GM21526 (cell line): ENCODE measurements at regions not wholly inside any gene's neighbourhood (a gene's known extent, or its start where the extent isn't known, plus 50 kb on each side); places are given as distances from the start of the nearest gene placed in this dataset.

Experiments used
- ATAC-seq: cut with Tn5 transposase; IDR thresholded peaks from one replicate; pipeline ENCODE4 v1.9.1; 2021; ENCODE audit warnings: moderate library complexity; ENCODE audit not compliant: unreplicated experiment, low FRiP score

DNA sequence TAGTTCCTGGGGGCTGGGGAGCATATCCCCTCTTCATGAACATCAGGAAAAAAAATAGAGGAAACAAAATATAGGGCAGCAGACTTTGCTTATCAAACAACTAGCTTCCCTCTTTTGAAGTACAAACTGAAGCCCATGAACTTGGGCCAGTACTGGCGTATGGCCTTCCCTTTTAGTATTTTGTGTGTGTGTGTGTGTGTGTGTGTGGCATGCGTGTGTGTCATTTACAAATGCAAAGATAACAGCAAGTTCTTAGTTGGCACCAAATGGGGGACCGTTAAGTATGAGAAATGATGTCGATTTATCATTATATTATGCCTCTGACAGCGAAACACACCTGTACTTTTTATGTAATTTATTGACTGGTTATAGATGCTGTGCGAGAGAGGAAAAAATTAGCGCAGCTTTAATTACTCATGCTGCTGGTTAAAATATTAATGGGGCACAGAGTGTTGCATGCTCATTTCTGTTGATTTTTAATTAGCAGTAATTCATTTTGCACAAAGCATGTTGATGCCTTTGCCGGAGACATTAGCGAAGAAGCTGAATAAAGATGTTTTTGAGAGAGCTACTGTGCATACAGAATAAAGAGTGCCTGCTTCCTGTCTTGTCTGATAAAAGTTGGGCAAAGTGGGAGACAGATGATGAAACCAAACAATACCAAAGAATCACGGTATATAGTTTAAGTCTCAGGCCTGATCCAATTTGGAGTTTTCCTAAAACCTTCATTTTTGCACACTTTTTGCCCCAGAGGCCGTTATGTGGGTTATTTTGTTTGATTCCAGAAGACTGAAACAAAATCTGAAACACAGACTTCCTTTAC lies 297.1 kb downstream of the SATB1 start:
- ATAC-seq, result no peak

DNA sequence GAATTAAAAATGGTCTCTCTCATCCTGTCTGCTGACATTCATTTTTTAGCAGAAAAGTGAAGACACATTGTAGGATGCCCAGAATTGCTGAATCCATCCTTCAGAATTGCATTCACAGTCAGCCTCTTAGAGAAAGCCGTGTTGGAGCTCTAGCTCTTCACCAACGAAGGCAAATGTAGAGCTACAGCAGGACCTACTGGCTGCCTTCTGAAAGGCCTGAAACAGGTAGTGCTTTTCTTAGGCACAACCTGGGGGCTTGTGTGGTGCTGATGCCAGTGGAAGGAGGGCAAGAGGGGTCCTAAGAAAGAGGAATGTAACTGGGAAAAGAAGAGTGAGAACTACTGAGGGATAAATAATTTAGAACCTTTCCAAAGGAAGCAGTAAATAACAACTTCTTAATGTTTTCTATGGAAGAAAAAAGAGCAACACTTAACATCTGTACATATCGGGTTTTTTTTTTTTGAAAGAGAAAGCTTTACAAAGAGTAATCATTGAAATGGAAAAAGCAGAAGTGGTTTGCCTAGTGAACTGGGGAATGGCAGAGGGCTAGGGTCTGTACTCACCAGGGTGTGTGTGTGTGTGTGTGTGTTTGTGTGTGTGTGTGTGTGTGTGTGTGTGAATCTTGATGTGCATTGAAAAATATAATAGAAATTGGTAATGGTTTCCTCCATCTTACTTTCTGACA lies 297.8 kb downstream of the SATB1 start:
- ATAC-seq, result peak; percentile 83

DNA sequence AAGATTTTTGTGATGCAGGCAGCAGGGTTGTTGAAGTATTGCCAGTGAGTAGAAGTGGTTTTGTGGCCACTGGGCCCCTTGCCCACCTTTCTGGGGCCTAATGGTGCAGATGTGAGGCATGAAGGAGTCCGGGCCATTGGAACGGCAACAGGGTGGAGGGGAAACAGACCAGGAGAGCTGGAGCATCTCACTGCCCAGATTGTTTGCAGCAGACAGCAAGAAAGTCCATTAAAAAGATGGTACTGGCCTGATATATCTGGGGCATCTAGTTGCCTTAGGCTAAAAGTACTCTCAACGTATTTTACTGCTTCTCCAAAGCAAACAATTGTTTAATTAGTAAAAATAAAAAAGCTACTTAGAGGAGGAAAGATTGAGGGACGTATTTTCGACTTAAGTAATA lies 298.4 kb downstream of the SATB1 start:
- ATAC-seq, result no peak

DNA sequence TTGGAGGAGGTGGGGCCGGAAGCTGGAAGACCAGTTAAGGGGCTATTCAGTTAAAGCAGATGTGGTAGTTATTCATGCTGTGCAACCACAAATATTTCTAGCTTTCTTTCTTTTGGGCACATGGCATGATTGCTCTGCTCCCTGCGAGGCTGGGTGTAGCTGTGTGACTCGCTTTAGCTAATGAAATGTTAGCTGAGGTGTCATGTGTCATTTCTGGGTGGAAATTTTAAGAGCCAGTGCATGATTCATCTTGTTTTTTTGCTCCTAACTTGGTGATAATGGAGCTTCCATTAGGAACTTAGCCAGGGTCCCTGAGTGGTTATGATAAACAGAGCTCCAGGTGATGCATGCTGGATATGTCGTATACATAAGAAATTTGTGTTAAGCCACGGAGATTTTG lies 300.6 kb downstream of the SATB1 start:
- no peak for ATAC-seq

DNA sequence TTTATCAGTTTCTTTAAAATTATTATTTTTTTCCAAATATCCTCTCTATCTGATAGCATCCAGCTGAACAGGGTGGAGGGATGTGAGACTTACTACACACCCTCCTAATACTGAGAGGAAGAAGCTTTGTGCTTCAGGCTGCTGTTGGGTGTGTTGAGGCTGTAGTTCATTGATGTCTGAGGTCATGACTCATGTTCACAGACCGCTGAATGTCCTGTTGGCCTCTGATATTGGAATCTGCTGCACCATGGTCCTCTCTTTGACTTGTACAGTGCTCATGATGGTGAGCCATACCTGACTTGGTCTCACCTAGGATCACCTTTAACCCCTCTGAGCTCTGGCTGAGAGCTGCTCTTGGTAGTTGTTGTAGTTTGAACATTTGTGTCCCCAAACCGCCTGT lies 302.9 kb downstream of the SATB1 start:
- no peak for ATAC-seq

DNA sequence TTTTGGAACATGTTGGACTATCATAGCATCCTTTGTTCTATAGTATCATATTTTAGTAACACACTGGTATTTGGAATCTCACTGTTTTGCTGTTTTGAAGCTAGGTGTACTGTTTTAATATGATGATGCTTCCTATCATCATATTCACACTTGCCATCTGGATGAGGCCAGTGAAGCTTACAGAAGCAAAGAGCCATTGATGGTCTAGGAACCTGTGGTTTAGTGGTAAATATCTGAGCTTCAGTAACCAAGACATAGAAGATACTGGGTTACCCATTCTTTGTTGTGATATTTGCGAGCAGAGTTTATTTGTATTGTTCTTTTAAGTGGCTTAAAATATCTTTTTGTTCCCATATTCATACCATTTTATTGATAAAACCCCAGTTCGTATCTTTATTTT lies 304.1 kb downstream of the SATB1 start:
- no peak for ATAC-seq

DNA sequence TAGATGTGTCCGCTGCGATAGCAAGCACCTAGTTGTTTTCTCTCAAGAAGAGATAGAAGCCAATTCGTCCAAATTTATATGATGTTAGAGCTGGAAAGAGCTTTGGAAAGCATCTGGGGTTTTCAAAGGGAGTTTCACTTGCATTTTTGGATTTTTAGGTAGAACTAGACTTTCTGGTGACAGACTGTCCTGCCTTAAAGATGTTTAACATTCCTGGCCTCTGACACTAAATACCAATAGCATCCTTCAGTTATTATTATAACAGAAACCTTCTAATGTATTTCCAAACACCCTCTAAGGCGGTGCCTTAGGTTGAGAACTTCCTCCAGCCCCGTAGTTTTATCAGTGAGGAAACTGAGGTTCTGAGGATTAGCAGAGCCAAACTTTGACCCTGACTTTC lies 305.3 kb downstream of the SATB1 start:
- no peak for ATAC-seq

DNA sequence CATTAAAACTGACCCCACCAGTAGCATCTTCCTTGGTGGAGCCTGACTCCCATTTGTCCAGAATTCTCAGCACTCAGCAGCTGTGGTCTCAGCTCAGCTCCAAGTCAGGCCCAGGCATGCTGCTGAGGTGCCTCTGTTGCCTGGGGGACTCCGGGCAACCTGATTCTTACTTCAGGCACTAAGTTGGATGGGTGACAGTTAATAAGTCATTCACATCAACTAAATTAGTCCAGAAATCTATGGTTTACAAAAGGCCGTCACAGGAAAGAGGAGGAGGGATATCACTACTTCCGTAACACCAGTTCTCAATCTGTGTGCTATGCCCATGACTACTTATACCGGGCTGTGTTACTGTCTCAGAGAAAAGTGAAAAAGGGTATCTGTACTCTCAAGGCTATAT lies 310.2 kb downstream of the SATB1 start:
- ATAC-seq, result no peak

DNA sequence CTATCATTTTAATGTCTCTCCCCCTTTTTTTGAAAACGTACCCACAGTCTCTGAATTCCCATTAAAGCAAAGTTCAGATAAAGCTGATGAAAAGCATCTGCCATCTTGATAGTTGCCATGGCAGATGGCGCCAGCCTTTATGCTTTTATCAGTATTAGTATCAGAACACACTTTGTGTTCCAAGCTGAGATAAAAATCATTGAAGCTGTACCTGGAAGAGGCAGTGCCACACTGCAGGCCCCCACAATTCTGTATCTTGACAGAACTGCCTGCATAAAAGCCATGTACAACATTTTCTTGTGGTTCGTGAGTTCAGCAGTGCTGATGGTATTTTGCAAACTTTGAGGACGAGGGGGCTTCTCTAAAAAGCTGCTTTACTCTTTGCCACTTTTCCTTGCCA lies 311.7 kb downstream of the SATB1 start:
- ATAC-seq, result no peak

DNA sequence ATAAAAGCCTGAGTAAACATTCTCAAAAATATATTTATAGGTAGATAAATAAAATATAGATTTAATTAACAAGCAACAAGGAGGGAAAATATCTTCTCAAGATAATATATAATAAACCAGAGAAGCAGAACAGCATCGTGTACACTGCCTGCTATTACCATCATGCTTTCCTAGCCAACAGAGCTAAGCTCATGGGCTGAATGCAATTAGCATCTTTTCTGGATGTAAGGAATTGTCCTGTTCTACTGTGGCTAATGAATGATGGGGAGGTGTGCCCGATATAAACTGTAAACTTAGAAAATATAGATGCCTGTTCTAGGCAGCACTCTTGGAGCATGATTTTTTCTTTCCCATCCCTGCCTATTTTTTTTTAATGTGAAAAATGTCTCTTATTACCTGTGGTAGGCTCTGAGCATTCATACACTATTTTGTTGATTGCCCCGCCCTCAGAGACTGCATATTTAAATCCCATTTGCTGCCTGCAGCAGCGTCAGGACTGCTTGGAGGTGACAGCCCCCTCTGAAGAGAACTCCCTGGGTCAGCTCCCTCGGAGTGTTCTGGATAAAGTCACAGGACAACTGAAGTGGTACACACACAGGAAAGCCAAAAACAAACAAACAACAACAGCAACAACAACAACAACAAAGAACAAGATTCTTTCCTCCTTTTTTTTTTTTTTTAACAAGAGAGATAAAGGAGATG lies 312.3 kb downstream of the SATB1 start:
- no peak for ATAC-seq

DNA sequence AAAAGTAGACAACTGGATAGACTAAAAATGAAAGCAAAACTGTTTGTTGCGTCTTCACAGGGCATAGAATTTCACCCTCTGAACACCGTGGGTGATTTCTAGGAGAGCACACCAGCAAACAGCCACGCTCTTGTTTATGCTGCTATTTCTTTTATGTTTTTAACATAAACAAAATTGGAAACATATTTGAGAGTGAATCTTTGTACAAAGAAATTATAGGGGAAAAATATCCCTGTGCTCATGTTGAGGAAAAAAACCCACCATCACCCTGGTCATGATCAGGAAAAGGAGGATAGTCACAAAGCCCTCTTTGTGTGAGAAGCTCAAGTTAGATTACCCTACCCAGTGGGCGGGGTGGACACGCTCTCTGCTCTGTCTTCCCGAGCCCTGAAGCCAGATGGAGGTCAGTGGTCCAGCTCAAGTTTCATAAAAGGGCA lies 313.3 kb downstream of the SATB1 start:
- peak; percentile 94 for ATAC-seq

DNA sequence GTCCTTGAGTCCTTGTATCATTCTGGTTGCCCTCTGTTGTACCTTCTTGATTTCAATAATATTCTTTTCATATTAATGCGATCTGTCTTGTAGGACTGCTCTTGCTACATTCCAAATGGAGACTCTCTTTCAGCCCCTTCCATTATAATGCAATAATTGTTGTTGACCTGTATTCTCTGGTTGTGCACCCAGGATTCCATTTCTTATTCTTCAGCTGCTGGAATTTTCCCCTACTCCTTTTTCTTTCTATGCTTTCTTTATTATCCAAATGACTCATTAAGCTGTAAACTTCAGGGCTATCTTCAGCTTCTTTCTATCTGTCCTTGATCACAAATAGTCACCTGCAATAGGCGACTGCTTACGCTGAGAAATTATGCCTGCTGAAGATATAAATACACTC lies 321.5 kb downstream of the SATB1 start:
- ATAC-seq, result no peak

DNA sequence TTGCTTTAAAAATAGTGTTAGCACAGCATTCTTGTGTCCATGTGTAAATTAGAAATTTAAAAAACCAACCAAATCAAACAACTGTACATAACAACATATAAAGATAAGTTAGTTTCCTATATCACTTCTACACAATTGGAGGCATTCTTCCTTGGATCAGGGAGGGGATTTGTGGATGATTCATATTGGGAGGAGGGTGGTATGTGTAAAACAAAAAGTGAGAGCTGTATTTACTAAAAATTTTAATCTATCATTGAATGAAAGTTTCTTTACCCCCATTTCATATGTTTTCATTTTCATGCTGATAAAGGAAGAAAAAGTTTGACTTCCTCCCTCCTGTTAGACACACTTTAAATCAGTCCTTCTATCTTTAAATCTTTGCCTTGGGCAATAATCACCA lies 325.0 kb downstream of the SATB1 start:
- ATAC-seq, result no peak

DNA sequence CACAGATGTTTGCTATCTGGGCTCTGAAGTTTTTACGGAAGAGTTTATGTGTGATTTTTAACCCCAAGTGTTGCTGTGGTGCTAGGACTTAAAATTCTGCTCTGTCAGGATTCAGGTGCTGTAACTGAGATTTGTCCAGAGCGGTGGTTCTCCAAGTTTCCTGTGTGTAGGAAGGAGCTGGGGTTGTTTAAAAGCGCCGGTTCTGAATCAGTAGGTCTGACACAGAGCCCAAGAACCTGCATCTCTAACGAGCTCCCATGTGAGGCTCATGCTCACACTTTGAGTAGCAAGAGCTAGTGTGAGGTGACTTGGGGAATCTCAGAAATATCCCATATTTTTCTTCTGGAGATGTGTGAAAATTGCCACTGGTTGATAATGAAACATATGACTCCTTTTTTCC lies 325.5 kb downstream of the SATB1 start:
- no peak for ATAC-seq

DNA sequence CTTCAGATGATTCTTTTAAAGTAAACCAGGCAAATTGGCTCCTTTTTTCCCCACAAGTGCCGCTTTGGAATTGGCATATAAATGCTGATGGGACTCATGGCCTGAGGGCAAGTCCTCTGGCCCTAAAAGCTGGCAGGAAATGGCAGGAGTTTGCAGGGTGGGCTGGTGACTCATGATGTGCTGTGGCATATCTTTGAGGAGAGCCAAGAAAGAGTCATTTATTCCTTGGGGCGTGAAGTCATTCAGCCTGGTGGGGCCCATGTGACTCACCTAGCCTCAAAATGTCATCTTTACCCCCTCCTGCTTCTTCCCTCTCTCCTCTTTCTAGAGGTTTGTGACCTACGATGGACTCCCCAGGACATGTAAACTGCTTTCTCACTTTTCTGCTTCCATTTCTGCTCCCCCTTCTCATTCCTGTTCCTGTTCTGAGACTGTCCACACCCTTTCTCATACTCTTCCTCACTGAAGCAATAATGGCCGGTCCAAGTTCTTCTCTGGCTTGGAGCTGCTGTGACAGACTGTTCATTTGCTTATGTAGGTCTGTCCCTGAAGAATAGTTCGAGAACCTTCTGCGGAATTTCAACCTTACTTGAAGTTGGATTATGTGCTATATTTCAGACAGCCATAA lies 326.1 kb downstream of the SATB1 start:
- ATAC-seq, result no peak

DNA sequence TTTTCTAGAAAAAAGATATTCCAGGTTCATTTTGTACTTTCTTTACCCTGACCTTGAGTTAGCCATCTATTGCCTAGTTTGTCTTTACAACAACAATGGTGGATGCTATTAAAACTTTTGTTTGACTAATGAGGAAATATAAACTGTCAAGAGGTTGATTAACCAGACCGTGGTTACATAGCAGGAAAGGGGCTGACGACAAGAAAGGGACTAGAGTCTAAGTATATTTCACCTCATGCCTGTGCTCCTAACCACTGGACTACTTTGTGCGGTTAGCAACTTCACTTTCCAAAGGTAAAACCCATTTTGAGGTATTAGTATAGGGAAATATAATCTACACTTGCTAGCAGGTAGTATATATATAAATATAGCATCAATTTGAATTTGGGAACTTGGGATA lies 327.1 kb downstream of the SATB1 start:
- ATAC-seq, result no peak

DNA sequence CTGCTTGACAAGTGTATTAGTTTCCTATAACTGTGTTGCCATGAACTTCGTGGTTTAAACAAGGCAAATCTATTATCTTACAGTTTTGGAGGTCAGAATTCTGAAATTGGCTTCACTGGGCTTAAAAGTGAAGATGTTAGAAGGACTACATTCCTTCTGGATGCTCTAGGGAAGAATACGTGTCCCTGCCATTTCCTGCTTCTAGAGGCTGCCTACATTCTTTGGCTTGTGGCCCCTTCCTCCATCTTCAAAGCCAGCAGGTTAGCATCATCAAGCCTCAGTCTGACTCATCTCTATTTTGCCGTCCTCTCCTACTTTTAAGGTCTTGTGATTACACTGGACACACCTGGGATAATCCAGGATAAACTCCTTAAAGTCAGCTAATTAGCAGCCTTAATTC lies 327.7 kb downstream of the SATB1 start:
- ATAC-seq, result no peak

DNA sequence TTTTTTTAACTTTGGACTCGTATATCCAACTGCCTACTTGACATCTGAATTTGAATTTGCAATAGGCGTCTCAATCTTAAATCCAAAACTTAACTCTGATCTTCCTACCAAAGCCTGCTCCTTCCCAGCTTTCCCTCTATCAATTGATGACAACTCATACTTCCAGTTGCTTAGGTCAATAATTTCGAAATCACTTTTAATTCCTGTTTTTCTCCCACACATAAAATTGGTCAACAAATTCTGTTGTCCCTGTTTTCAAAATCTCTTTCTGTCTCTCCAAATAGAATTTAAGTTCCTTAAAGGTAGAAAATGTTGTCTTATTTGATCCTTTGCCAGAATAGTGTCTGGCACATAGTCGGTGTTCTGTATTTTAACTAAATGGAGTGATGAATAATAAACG lies 332.4 kb downstream of the SATB1 start:
- no peak for ATAC-seq

DNA sequence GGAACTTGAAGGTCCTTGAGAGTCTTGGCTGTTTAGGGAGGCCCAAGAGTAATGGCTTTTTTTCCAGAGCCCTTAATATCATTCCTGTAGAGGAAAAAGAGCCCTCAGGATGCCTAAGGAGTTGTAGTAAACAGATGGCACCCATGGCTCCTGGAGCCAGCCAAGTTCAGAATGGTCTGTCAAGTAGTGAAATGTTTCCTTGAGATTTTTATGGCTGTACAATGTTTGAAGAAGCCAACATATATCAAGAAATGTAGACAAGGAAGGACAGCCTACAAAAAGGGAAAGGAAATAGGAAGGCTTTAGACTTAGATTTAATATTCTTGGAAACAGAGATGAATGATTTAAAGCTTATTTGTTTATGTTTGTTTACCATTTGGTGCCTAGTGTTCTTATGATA lies 334.8 kb downstream of the SATB1 start:
- no peak for ATAC-seq

DNA sequence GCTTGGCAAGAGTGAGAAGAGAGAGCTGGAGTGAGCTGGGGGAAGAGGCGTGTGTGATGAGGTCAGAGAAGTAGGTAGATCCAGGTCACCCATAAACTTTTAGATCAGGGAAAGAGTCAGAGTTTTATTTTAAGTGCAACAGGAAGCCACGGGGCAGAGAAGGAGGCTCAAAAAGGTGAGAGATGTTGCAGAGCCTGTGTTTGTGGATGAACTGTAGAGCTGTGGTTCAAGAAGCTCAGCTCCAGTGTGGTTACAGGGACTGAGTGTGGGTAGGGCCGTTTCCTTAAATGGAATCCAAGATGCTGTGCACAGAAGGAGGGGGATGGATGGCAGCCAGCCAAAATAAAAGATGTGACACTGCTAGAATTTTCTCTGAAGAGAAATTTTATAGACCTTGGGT lies 337.2 kb downstream of the SATB1 start:
- no peak for ATAC-seq

DNA sequence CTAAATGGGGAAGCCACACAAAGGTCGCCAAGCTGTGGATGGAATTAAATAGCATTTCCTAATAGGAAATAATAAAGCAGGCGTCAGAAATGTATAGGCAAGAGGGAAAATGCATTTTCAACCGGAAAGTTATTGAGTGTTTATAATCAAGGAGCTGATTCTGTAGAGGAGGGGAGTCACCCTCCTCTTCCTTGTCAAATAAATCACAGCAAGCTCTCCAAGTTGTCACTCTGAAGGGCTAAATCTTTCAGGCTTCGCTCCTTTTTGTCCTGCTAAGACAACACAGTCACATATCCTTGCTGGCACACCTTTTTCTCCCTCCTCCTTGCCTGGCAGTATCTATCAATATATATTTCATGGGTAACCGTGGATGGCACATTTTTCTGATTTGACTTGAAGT lies 338.4 kb downstream of the SATB1 start:
- ATAC-seq, result no peak
